ENCODE measurements at regions not wholly inside any gene's neighbourhood (a gene's known extent, or its start where the extent isn't known, plus 50 kb on each side); places are given as distances from the start of the nearest gene placed in this dataset.

- TF ChIP-seq CTCF (IDR thresholded peaks at IDR 0.05; ENCODE audit: low read length) (no peak), EZH2 (optimal IDR thresholded peaks at IDR 0.05; ENCODE audit: low read depth, low read length) (no peak)
Measured at GRCh38 chr3:59609657-59610348, 560.0 kb upstream of the CFAP20DC start.

Data from MM.1S (cell line).